ENCODE measurements at regions not wholly inside any gene's neighbourhood (a gene's known extent, or its start where the extent isn't known, plus 50 kb on each side); places are given as distances from the start of the nearest gene placed in this dataset.
"Not testable (repeated sequence)": the region's sequence is repeated elsewhere in the genome, so short reads cannot be mapped to it uniquely, and the experiment has no call there.

- not testable (repeated sequence) for TF ChIP-seq POU2F2, POLR2AphosphoS5, POLR2A, SPI1, TAF1 (IDR thresholded peaks at IDR 0.05; ENCODE audit: low read depth, low read length)
Observed at GRCh38 chr15:38644353-38644752, 79.7 kb upstream of the RASGRP1 start.
